A549 (cell line): ENCODE measurements at regions not wholly inside any gene's neighbourhood (a gene's known extent, or its start where the extent isn't known, plus 50 kb on each side); places are given as distances from the start of the nearest gene placed in this dataset.

ENCODE experiments used
- ATAC-seq, 2 experiments: fragments of 200-7000 bp in 1 of 2; fragments of >200 bp in 1 of 2; cut with Nextera tagmentation in 1 of 2; cut with Tn5 transposase in 1 of 2; 3 replicates each; pipeline versions ENCODE4 v1.8.0 to v1.9.1; 2018 to 2020; ENCODE audit warnings: mild to moderate bottlenecking in 1 of 2, moderate library complexity in 1 of 2
- CTCF ChIA-PET: fragments of 300-600 bp; sonication (Branson Sonifier 250); formaldehyde crosslinking; extraction: SDS; loops from one replicate; lab custom pipeline; 2021; ENCODE audit warnings: antibody characterized with exemption, inconsistent platforms; lab: Yijun Ruan, JAX
- POLR2A ChIA-PET: fragments of 350-600 bp; formaldehyde crosslinking; extraction: SDS; loops from one replicate; lab custom pipeline; 2021; ENCODE audit warnings: antibody characterized with exemption, inconsistent platforms; lab: Yijun Ruan, JAX
- DNase-seq, 2 experiments: peaks; one replicate each; pipeline versions ENCODE4 v3.0.0 to v3.0.0-alpha.2; 2011 to 2016; ENCODE audit warnings: low read depth in 1 of 2, low spot score in 1 of 2
- FAIRE-seq: peaks from 2 replicates; lab custom pipeline; 2011; peaks lifted over from hg19 to GRCh38; lab: Jason Lieb, UNC
- H3K27ac ChIP-seq, 2 experiments: fragments of >200 bp; sonication (Bioruptor Twin); formaldehyde crosslinking; 3 replicates each; pipeline ENCODE4 v1.5.1; 2016 to 2017
- H3K4me1 ChIP-seq: fragments of >200 bp; sonication (Bioruptor Twin); formaldehyde crosslinking; 3 replicates; pipeline ENCODE4 v1.6.1; 2016
- H3K4me2 ChIP-seq: fragments of >200 bp; sonication (Bioruptor Twin); formaldehyde crosslinking; 3 replicates; pipeline ENCODE4 v1.6.1; 2016
- H3K4me3 ChIP-seq: fragments of >200 bp; sonication (Bioruptor Twin); formaldehyde crosslinking; 3 replicates; pipeline ENCODE4 v1.5.1; 2016
- H3K9me3 ChIP-seq: fragments of >200 bp; sonication (Bioruptor Twin); formaldehyde crosslinking; 3 replicates; pipeline ENCODE4 v1.6.1; 2016
- EHF ChIP-seq: fragments of 250-450 bp; sonication (Bioruptor Pico); IDR thresholded peaks from 2 replicates; pipeline ENCODE4 v1.5.0; 2020; ENCODE audit warnings: mild to moderate bottlenecking
- ESRRA ChIP-seq: fragments of 150-350 bp; IDR thresholded peaks from 2 replicates; pipeline ENCODE4 v1.6.1; 2014; ENCODE audit warnings: mild to moderate bottlenecking, low read length, borderline replicate concordance
- FOSL2 ChIP-seq, 2 experiments: fragments of 450-650 bp in 1 of 2; fragments of >200 bp in 1 of 2; sonication (Bioruptor Twin) in 1 of 2; formaldehyde crosslinking; IDR thresholded peaks; 2 replicates each; pipeline versions ENCODE4 v1.5.0 to v1.6.1; 2016 to 2020; ENCODE audit warnings: mild to moderate bottlenecking in 1 of 2, moderate library complexity in 1 of 2
- GATA3 ChIP-seq: IDR thresholded peaks from 2 replicates; pipeline ENCODE4 v1.6.1; 2012; ENCODE audit warnings: borderline replicate concordance
- HDAC2 ChIP-seq: fragments of 200-600 bp; sonication (generic); IDR thresholded peaks from 2 replicates; pipeline ENCODE4 v1.6.1; 2016
- JUN ChIP-seq, 2 experiments: fragments of >200 bp; sonication (Bioruptor Twin); formaldehyde crosslinking; IDR thresholded peaks; 2 replicates in 1 of 2; 3 replicates in 1 of 2; pipeline ENCODE4 v1.6.1; 2016 to 2017
- MAFK ChIP-seq: fragments of 450-650 bp; IDR thresholded peaks from 2 replicates; pipeline ENCODE4 v1.6.1; 2014; ENCODE audit not compliant: partially characterized antibody
- MAZ ChIP-seq: fragments of 150-350 bp; IDR thresholded peaks from 2 replicates; pipeline ENCODE4 v1.6.1; 2014; ENCODE audit warnings: antibody characterized with exemption, low read depth, low read length, borderline replicate concordance
- NPAS2 ChIP-seq: fragments of 250-450 bp; sonication (Bioruptor Pico); IDR thresholded peaks from 2 replicates; pipeline ENCODE4 v1.8.0; 2022; ENCODE audit warnings: mild to moderate bottlenecking, moderate library complexity, borderline replicate concordance
- NR3C1 ChIP-seq: fragments of >200 bp; sonication (Bioruptor Twin); formaldehyde crosslinking; IDR thresholded peaks from 3 replicates; pipeline ENCODE4 v1.6.1; 2017
- POLR2A ChIP-seq: IDR thresholded peaks from 2 replicates; pipeline ENCODE4 v1.6.1; 2012; ENCODE audit warnings: mild to moderate bottlenecking, low read length
- POLR2AphosphoS2 ChIP-seq: conservative IDR thresholded peaks from 2 replicates; pipeline ENCODE4 v1.6.1; 2012; ENCODE audit warnings: low read length, improper control_type of control experiment, inconsistent platforms
- RARB ChIP-seq: fragments of 250-450 bp; sonication (Bioruptor Pico); IDR thresholded peaks from 2 replicates; pipeline ENCODE4 v1.8.0; 2021; ENCODE audit warnings: mild to moderate bottlenecking, moderate library complexity
- SMC3 ChIP-seq: fragments of >200 bp; sonication (Bioruptor Twin); formaldehyde crosslinking; IDR thresholded peaks from 3 replicates; pipeline ENCODE4 v1.6.1; 2018; ENCODE audit warnings: inconsistent platforms
- ZC3H11A ChIP-seq: fragments of 450-650 bp; IDR thresholded peaks from 2 replicates; pipeline ENCODE4 v1.6.1; 2014; ENCODE audit warnings: antibody characterized with exemption, mild to moderate bottlenecking
- ZFP36 ChIP-seq: fragments of 450-650 bp; IDR thresholded peaks from 2 replicates; pipeline ENCODE4 v1.6.1; 2014; ENCODE audit warnings: borderline replicate concordance; ENCODE audit not compliant: partially characterized antibody
- ZNF302 ChIP-seq: fragments of 250-450 bp; sonication (Bioruptor Pico); IDR thresholded peaks from 2 replicates; pipeline ENCODE4 v1.9.0; 2021; ENCODE audit warnings: inconsistent platforms, mild to moderate bottlenecking, moderate library complexity
- WGBS: methylation state at CpG from one replicate; pipeline ENCODE4 v1.1.6; 2017; ENCODE audit errors: missing lambda C conversion rate; 5-methylcytosine and 5-hydroxymethylcytosine counted together
- TF ChIP-seq, protein P1 (sequence below): fragments of 200-600 bp; sonication (generic); IDR thresholded peaks from 2 replicates; pipeline ENCODE4 v1.6.1; 2016; ENCODE audit warnings: antibody characterized with exemption, mild to moderate bottlenecking, moderate library complexity
- TF ChIP-seq, protein P2 (sequence below): IDR thresholded peaks from 2 replicates; pipeline ENCODE4 v1.6.1; 2012
- TF ChIP-seq, protein P3 (sequence below): IDR thresholded peaks from 2 replicates; pipeline ENCODE4 v1.6.1; 2012
- TF ChIP-seq, protein P4 (sequence below): fragments of 150-350 bp; IDR thresholded peaks from 2 replicates; pipeline ENCODE4 v1.6.1; 2014; ENCODE audit warnings: low read depth, mild to moderate bottlenecking, low read length

DNA sequence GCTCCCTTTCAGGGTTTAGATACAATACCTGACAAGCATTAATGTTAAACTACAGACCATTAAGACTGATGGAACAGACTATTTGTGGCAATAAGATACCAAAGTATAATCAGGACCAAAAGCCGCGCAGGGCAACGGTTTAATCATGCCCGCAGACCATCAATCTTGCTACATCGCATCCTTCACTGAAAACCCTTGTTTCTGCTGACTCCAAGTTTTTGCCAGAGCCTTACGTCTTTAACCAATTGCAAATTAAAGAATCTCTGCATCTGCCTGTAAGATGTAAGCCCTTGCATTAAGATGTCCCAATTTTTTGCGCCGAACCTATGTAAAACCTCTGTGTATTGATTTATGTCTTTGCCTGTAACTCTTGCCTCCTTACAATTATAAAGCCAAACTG lies 94.2 kb upstream of the RBBP6 start:
- Histone ChIP-seq H3K4me3 (no peak overlapping the region), H3K27ac (no peak overlapping the region), H3K4me1 (no peaks in the 10 kb centered on the region), H3K4me2 (no peak overlapping the region), H3K9me3 (no peaks in the 10 kb centered on the region)
- no peak for DNase-seq
- peak; percentile 65 for TF ChIP-seq MAFK
- TF ChIP-seq GATA3: no peak
- TF ChIP-seq POLR2AphosphoS2: no peak
- CTCF ChIA-PET: no interaction called here
- 90% methylated on average over 8 of the region's 8 CpGs for WGBS
- FAIRE-seq: no peak
- no peak for ATAC-seq
- POLR2A ChIA-PET: no interaction called here

DNA sequence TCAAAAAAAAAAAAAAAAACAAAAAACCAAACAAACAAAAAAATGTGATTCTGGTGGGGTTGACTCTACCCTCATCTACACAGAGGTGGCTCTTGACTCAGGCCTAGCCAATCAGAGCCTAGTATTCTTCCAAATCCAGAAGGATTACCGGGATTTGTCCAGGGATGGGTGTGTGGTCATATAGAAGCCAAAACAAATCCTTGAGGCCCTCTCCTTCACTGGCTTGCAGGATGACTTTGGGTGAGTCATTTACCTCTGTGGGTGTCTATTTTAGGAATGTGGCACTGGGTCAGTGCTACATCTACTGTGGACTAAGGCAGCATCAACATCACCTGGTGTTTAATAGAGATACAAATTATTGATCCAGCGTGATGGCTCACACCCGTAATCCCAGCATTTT lies 93.2 kb upstream of the RBBP6 start:
- CTCF ChIA-PET: interaction anchor here (0.7 kb wide), 1 partner anchor 428 kb away, joined by 3 read pairs; no protein-coding TSS in a partner anchor
- no peak for FAIRE-seq
- Histone ChIP-seq H3K27ac (no peak overlapping the region), H3K9me3 (no peaks in the 10 kb centered on the region), H3K4me2 (no peak overlapping the region), H3K4me1 (no peaks in the 10 kb centered on the region), H3K4me3 (no peak overlapping the region)
- POLR2A ChIA-PET: no interaction called here
- TF ChIP-seq EHF (CRISPR knock-in tag) (no peak), JUN (IDR thresholded peaks at IDR 0.05) (no peak), NPAS2 (CRISPR knock-in tag) (no peak), ZC3H11A (no peak), NR3C1 (no peak), POLR2A (no peak), ESRRA (no peak), SMC3 (no peak), HDAC2 (no peak), FOSL2 (IDR thresholded peaks at IDR 0.05) (no peak), FOSL2 (CRISPR knock-in tag; IDR thresholded peaks at IDR 0.05) (no peak)
- TF ChIP-seq, protein P1, sequence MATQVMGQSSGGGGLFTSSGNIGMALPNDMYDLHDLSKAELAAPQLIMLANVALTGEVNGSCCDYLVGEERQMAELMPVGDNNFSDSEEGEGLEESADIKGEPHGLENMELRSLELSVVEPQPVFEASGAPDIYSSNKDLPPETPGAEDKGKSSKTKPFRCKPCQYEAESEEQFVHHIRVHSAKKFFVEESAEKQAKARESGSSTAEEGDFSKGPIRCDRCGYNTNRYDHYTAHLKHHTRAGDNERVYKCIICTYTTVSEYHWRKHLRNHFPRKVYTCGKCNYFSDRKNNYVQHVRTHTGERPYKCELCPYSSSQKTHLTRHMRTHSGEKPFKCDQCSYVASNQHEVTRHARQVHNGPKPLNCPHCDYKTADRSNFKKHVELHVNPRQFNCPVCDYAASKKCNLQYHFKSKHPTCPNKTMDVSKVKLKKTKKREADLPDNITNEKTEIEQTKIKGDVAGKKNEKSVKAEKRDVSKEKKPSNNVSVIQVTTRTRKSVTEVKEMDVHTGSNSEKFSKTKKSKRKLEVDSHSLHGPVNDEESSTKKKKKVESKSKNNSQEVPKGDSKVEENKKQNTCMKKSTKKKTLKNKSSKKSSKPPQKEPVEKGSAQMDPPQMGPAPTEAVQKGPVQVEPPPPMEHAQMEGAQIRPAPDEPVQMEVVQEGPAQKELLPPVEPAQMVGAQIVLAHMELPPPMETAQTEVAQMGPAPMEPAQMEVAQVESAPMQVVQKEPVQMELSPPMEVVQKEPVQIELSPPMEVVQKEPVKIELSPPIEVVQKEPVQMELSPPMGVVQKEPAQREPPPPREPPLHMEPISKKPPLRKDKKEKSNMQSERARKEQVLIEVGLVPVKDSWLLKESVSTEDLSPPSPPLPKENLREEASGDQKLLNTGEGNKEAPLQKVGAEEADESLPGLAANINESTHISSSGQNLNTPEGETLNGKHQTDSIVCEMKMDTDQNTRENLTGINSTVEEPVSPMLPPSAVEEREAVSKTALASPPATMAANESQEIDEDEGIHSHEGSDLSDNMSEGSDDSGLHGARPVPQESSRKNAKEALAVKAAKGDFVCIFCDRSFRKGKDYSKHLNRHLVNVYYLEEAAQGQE: no peak
- TF ChIP-seq, protein P2, sequence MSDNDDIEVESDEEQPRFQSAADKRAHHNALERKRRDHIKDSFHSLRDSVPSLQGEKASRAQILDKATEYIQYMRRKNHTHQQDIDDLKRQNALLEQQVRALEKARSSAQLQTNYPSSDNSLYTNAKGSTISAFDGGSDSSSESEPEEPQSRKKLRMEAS: no peak
- TF ChIP-seq, protein P3, sequence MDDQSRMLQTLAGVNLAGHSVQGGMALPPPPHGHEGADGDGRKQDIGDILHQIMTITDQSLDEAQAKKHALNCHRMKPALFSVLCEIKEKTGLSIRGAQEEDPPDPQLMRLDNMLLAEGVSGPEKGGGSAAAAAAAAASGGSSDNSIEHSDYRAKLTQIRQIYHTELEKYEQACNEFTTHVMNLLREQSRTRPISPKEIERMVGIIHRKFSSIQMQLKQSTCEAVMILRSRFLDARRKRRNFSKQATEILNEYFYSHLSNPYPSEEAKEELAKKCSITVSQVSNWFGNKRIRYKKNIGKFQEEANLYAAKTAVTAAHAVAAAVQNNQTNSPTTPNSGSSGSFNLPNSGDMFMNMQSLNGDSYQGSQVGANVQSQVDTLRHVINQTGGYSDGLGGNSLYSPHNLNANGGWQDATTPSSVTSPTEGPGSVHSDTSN: no peak
- DNase-seq: no peak
- 47% methylated on average over 3 of the region's 3 CpGs for WGBS
- ATAC-seq: no peak

DNA sequence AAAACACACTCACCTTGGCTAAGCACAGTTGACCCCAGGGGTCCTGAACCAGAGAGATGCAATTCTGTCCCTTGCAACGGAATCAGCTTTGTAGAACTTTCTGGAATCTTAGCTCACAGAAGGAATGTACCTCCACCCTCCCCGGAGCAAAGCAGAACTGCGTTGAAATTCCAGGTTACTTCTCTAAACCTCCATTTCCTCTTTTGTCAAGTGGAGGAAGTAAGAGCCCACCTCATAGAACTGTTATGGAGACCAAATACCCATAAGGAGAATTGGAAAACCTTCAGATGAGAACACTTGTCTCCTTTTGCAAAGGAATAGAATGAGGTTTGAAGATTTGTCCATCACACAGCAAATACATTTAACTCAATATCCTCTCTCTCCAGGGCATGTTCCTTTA lies 86.6 kb upstream of the RBBP6 start:
- FAIRE-seq (no peak), DNase-seq (no peak), ATAC-seq (no peak)
- Histone ChIP-seq H3K27ac (no peak overlapping the region), H3K4me3 (no peak overlapping the region), H3K4me2 (no peak overlapping the region), H3K9me3 (no peaks in the 10 kb centered on the region), H3K4me1 (no peaks in the 10 kb centered on the region)
- WGBS: 4% methylated on average over 3 of the region's 3 CpGs
- ChIA-PET POLR2A (no interaction called here), CTCF (no interaction called here)
- TF ChIP-seq ZNF302 (CRISPR knock-in tag) (no peak), JUN (IDR thresholded peaks at IDR 0.05) (no peak), MAZ (no peak), ZFP36 (no peak), RARB (CRISPR knock-in tag) (no peak)
- TF ChIP-seq, protein P4, sequence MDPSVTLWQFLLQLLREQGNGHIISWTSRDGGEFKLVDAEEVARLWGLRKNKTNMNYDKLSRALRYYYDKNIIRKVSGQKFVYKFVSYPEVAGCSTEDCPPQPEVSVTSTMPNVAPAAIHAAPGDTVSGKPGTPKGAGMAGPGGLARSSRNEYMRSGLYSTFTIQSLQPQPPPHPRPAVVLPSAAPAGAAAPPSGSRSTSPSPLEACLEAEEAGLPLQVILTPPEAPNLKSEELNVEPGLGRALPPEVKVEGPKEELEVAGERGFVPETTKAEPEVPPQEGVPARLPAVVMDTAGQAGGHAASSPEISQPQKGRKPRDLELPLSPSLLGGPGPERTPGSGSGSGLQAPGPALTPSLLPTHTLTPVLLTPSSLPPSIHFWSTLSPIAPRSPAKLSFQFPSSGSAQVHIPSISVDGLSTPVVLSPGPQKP: no peak
